ENCODE measurements at regions not wholly inside any gene's neighbourhood (a gene's known extent, or its start where the extent isn't known, plus 50 kb on each side); places are given as distances from the start of the nearest gene placed in this dataset.

DNA sequence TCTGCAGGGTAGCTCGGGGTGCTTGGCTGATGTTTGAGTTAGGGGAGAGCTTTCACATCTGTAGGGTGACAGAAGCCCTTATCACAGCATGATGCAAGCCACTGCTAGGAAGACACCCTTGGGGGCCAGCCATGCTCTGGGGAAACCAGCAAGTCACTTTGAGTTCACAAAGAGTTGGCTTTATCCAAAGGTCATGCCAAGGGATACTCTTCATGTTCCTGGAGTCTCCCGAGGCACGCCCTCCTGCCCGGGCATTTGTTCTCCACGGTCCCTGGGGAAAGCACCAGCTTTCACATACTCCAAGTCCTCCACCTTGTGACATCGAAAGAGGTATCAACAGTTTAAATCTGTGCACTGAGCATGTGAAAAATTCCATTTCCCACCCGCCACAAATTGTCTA is 227.7 kb downstream of the VAPA start:
- peak overlapping the region; percentile 25; the same call in 1 of the 2 replicates for H2AFZ ChIP-seq
- 90 to 91% methylated on average over 7 of the region's 7 CpGs for WGBS, 2 experiments (ENCODE audit: low coverage in 1 of 2, low lambda C conversion rate in 2 of 2, missing lambda C conversion rate in 2 of 2)
- peaks cover 43% of the 10 kb centered on the region for H3K4me1 ChIP-seq (ENCODE audit: insufficient read depth)
- H4K20me1 ChIP-seq (ENCODE audit: insufficient read depth): no peaks in the 10 kb centered on the region
- TF ChIP-seq EZH2phosphoT487 (IDR thresholded peaks at IDR 0.05; ENCODE audit: insufficient read depth, low read depth) (no peak), EZH2 (IDR thresholded peaks at IDR 0.05; ENCODE audit: insufficient read depth, poor library complexity, severe bottlenecking) (no peak)
- no peaks in the 10 kb centered on the region for H3K9me3 ChIP-seq (ENCODE audit: low read depth)
- DNase-seq: peak; percentile 4
- peaks cover 38% of the 10 kb centered on the region for H3F3A ChIP-seq (ENCODE audit: insufficient read depth)
- peak overlapping the region; percentile 1 for H3K4me2 ChIP-seq (ENCODE audit: unreplicated experiment)
- H3K4me3 ChIP-seq: no peak overlapping the region
- H3K27me3 ChIP-seq (replicated peaks; ENCODE audit: insufficient read depth): no peaks in the 10 kb centered on the region
- H3K36me3 ChIP-seq (ENCODE audit: low read depth): no peaks in the 10 kb centered on the region
- no peaks in the 10 kb centered on the region for H3K9me2 ChIP-seq (ENCODE audit: insufficient read depth)
- no peak overlapping the region for H3K27ac ChIP-seq
- H3K79me2 ChIP-seq (ENCODE audit: insufficient read depth): no peaks in the 10 kb centered on the region
- H3K9ac ChIP-seq: no peak overlapping the region; the same call in 1 of the 2 replicates
- in situ Hi-C loops (cut with MboI): no loop called here

GRCh38 chr18:10142056-10142455 is 228.2 kb downstream of the VAPA start:
- H3K9me2 ChIP-seq (ENCODE audit: insufficient read depth): no peaks in the 10 kb centered on the region
- H3K9ac ChIP-seq: peak overlapping the region; percentile 40
- peak; percentile 26 for DNase-seq
- WGBS, 2 experiments (ENCODE audit: low coverage in 1 of 2, low lambda C conversion rate in 2 of 2, missing lambda C conversion rate in 2 of 2): 19 to 22% methylated on average over 7 of the region's 7 CpGs
- no peaks in the 10 kb centered on the region for H3K36me3 ChIP-seq (ENCODE audit: low read depth)
- H3K27ac ChIP-seq: peak overlapping the region; percentile 47
- in situ Hi-C loops (cut with MboI): no loop called here
- peak overlapping the region; percentile 38 for H3K4me2 ChIP-seq (ENCODE audit: unreplicated experiment)
- no peaks in the 10 kb centered on the region for H4K20me1 ChIP-seq (ENCODE audit: insufficient read depth)
- no peaks in the 10 kb centered on the region for H3K9me3 ChIP-seq (ENCODE audit: low read depth)
- peaks cover 38% of the 10 kb centered on the region for H3F3A ChIP-seq (ENCODE audit: insufficient read depth)
- H3K4me1 ChIP-seq (ENCODE audit: insufficient read depth): peaks cover 43% of the 10 kb centered on the region
- no peaks in the 10 kb centered on the region for H3K27me3 ChIP-seq (replicated peaks; ENCODE audit: insufficient read depth)
- H3K79me2 ChIP-seq (ENCODE audit: insufficient read depth): no peaks in the 10 kb centered on the region
- H2AFZ ChIP-seq: peak overlapping the region; percentile 25; the same call in 1 of the 2 replicates
- TF ChIP-seq EZH2 (IDR thresholded peaks at IDR 0.05; ENCODE audit: insufficient read depth, poor library complexity, severe bottlenecking) (no peak), EZH2phosphoT487 (IDR thresholded peaks at IDR 0.05; ENCODE audit: insufficient read depth, low read depth) (no peak)
- H3K4me3 ChIP-seq: no peak overlapping the region; the same call in 1 of the 2 replicates

- H4K20me1 ChIP-seq (ENCODE audit: insufficient read depth): no peaks in the 10 kb centered on the region
- WGBS, 2 experiments (ENCODE audit: low coverage in 1 of 2, low lambda C conversion rate in 2 of 2, missing lambda C conversion rate in 2 of 2): 34 to 36% methylated on average over 12 to 14 of the region's 14 CpGs
- H3K9me2 ChIP-seq (ENCODE audit: insufficient read depth): no peaks in the 10 kb centered on the region
- no peak overlapping the region; the same call in 1 of the 2 replicates for H3K4me3 ChIP-seq
- H3K27ac ChIP-seq: peak overlapping the region; percentile 47
- H3K27me3 ChIP-seq (replicated peaks; ENCODE audit: insufficient read depth): no peaks in the 10 kb centered on the region
- in situ Hi-C loops (cut with MboI): no loop called here
- peaks cover 38% of the 10 kb centered on the region for H3F3A ChIP-seq (ENCODE audit: insufficient read depth)
- H3K79me2 ChIP-seq (ENCODE audit: insufficient read depth): no peaks in the 10 kb centered on the region
- TF ChIP-seq EZH2 (IDR thresholded peaks at IDR 0.05; ENCODE audit: insufficient read depth, poor library complexity, severe bottlenecking) (no peak), EZH2phosphoT487 (IDR thresholded peaks at IDR 0.05; ENCODE audit: insufficient read depth, low read depth) (no peak)
- H3K9ac ChIP-seq: peak overlapping the region; percentile 40; the same call in 1 of the 2 replicates
- H2AFZ ChIP-seq: 0 out of 2 replicates have a peak overlapping the region, but pooled peaks have one; percentile 28
- peaks cover 43% of the 10 kb centered on the region for H3K4me1 ChIP-seq (ENCODE audit: insufficient read depth)
- DNase-seq: peak; percentile 81
- H3K9me3 ChIP-seq (ENCODE audit: low read depth): no peaks in the 10 kb centered on the region
- H3K36me3 ChIP-seq (ENCODE audit: low read depth): no peaks in the 10 kb centered on the region
- peak overlapping the region; percentile 38 for H3K4me2 ChIP-seq (ENCODE audit: unreplicated experiment)
These were observed 228.8 kb downstream of the VAPA start for GRCh38 chr18:10142496-10143160.

DNA sequence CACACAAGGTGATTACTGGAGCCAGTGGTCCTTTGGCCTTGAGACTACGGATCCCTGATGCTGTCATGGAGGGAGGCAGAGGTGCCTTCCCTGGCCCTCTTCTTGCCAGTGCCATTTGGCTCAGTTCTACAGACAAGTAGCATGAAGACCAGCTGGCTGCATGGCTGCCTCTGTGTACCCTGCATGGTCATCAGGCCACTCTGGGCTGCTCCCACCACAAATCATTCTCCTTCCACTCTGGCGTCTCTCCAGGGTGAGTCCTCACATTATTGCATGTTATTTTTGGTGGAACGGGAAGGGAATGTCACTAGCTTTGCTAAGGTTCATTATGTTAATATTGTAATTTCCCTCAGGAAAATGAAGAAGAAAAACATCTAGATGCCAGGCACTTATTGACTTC is 229.8 kb downstream of the VAPA start:
- no peak for DNase-seq
- Histone ChIP-seq H3K4me2 (ENCODE audit: unreplicated experiment) (no peak overlapping the region), H3K4me3 (no peak overlapping the region), H3K9ac (no peak overlapping the region), H4K20me1 (ENCODE audit: insufficient read depth) (no peaks in the 10 kb centered on the region), H3F3A (ENCODE audit: insufficient read depth) (peaks cover 32% of the 10 kb centered on the region), H3K79me2 (ENCODE audit: insufficient read depth) (no peaks in the 10 kb centered on the region), H3K27ac (no peak overlapping the region), H3K36me3 (ENCODE audit: low read depth) (no peaks in the 10 kb centered on the region), H3K9me3 (ENCODE audit: low read depth) (no peaks in the 10 kb centered on the region), H3K27me3 (replicated peaks; ENCODE audit: insufficient read depth) (no peaks in the 10 kb centered on the region), H3K9me2 (ENCODE audit: insufficient read depth) (no peaks in the 10 kb centered on the region), H2AFZ (no peak overlapping the region), H3K4me1 (ENCODE audit: insufficient read depth) (peaks cover 42% of the 10 kb centered on the region)
- TF ChIP-seq EZH2 (IDR thresholded peaks at IDR 0.05; ENCODE audit: insufficient read depth, poor library complexity, severe bottlenecking) (no peak), EZH2phosphoT487 (IDR thresholded peaks at IDR 0.05; ENCODE audit: insufficient read depth, low read depth) (no peak)
- in situ Hi-C loops (cut with MboI): no loop called here
- 73 to 74% methylated on average over 3 of the region's 3 CpGs for WGBS, 2 experiments (ENCODE audit: low coverage in 1 of 2, low lambda C conversion rate in 2 of 2, missing lambda C conversion rate in 2 of 2)

Data from GM23248 (cell line).